Neural crest cell (in vitro differentiated cells): ENCODE measurements at regions not wholly inside any gene's neighbourhood (a gene's known extent, or its start where the extent isn't known, plus 50 kb on each side); places are given as distances from the start of the nearest gene placed in this dataset.

Source experiments
- DNase-seq: peaks from one replicate; pipeline ENCODE4 v3.0.0; 2021; ENCODE audit warnings: low read depth, mixed read lengths, low spot score
- H3K27ac Mint-ChIP-seq: one replicate; pipeline ENCODE4 v1.8.0; 2021; ENCODE audit warnings: mild to moderate bottlenecking, mixed read lengths; ENCODE audit not compliant: unreplicated experiment
- H3K27me3 Mint-ChIP-seq: 2 replicates; pipeline ENCODE4 v1.8.0; 2021; ENCODE audit warnings: low read depth, mild to moderate bottlenecking, mixed read lengths
- H3K36me3 Mint-ChIP-seq: 2 replicates; pipeline ENCODE4 v1.8.0; 2021; ENCODE audit warnings: low read depth, mild to moderate bottlenecking, mixed read lengths
- H3K4me1 Mint-ChIP-seq: 2 replicates; pipeline ENCODE4 v1.8.0; 2021; ENCODE audit warnings: mixed read lengths
- H3K4me3 Mint-ChIP-seq: one replicate; pipeline ENCODE4 v1.8.0; 2021; ENCODE audit warnings: mild to moderate bottlenecking, mixed read lengths
- H3K9me3 Mint-ChIP-seq: 2 replicates; pipeline ENCODE4 v1.8.0; 2021; ENCODE audit warnings: mixed read lengths
- CTCF ChIP-seq: fragments of 200-600 bp; sonication (generic); conservative IDR thresholded peaks from 2 replicates; pipeline ENCODE4 v1.5.0; 2021; ENCODE audit warnings: antibody characterized with exemption, mild to moderate bottlenecking

- Mint-ChIP-seq H3K36me3 (peaks cover 3% of the 10 kb centered on the region), H3K4me3 (no peak overlapping the region), H3K27me3 (no peaks in the 10 kb centered on the region), H3K4me1 (no peaks in the 10 kb centered on the region), H3K27ac (no peak overlapping the region), H3K9me3 (peaks cover 8% of the 10 kb centered on the region)
- TF ChIP-seq CTCF: no peak
- DNase-seq: no peak
Observed at GRCh38 chr2:8082840-8083239, 599.0 kb upstream of the ID2 start.

GRCh38 chr2:8086357-8086756 lies 595.5 kb upstream of the ID2 start:
- H3K36me3 Mint-ChIP-seq: no peaks in the 10 kb centered on the region
- DNase-seq: no peak
- H3K9me3 Mint-ChIP-seq: peaks cover 2% of the 10 kb centered on the region
- no peak for TF ChIP-seq CTCF
- no peak overlapping the region for H3K4me3 Mint-ChIP-seq
- no peaks in the 10 kb centered on the region for H3K4me1 Mint-ChIP-seq
- peak overlapping the region; percentile 21 for H3K27ac Mint-ChIP-seq
- H3K27me3 Mint-ChIP-seq: no peaks in the 10 kb centered on the region

GRCh38 chr2:8086796-8087479 lies 594.9 kb upstream of the ID2 start:
- Mint-ChIP-seq H3K9me3 (peaks cover 2% of the 10 kb centered on the region), H3K4me1 (no peaks in the 10 kb centered on the region), H3K36me3 (no peaks in the 10 kb centered on the region), H3K27ac (no peak overlapping the region), H3K4me3 (no peak overlapping the region), H3K27me3 (no peaks in the 10 kb centered on the region)
- TF ChIP-seq CTCF: no peak
- DNase-seq: no peak

- Mint-ChIP-seq H3K27me3 (no peaks in the 10 kb centered on the region), H3K4me1 (no peaks in the 10 kb centered on the region), H3K27ac (no peak overlapping the region), H3K9me3 (peaks cover 2% of the 10 kb centered on the region), H3K36me3 (no peaks in the 10 kb centered on the region), H3K4me3 (no peak overlapping the region)
- TF ChIP-seq CTCF: no peak
- DNase-seq: no peak
Observed at GRCh38 chr2:8087480-8087840, 594.4 kb upstream of the ID2 start.

- no peak overlapping the region for H3K27ac Mint-ChIP-seq
- no peaks in the 10 kb centered on the region for H3K36me3 Mint-ChIP-seq
- H3K4me3 Mint-ChIP-seq: no peak overlapping the region
- no peaks in the 10 kb centered on the region for H3K4me1 Mint-ChIP-seq
- no peak for TF ChIP-seq CTCF
- peaks cover 2% of the 10 kb centered on the region for H3K9me3 Mint-ChIP-seq
- DNase-seq: no peak
- H3K27me3 Mint-ChIP-seq: no peaks in the 10 kb centered on the region
Observed at GRCh38 chr2:8088810-8089209, 593.0 kb upstream of the ID2 start.
